Upper lobe of right lung (tissue), 1 donor: ENCODE measurements at regions not wholly inside any gene's neighbourhood (a gene's known extent, or its start where the extent isn't known, plus 50 kb on each side); places are given as distances from the start of the nearest gene placed in this dataset.

Experiments
- ATAC-seq: fragments of 200-7000 bp; cut with Tn5 transposase; one replicate; pipeline ENCODE4 v1.9.1; 2020; ENCODE audit warnings: mild to moderate bottlenecking, moderate library complexity
- DNase-seq: peaks from one replicate; pipeline ENCODE4 v3.0.0-alpha.2; 2020
- H3K27ac ChIP-seq: fragments of 200-600 bp; one replicate; pipeline ENCODE4 v1.8.0; 2022
- H3K27me3 ChIP-seq: fragments of 200-600 bp; one replicate; pipeline ENCODE4 v1.8.0; 2022; ENCODE audit warnings: mild to moderate bottlenecking
- H3K36me3 ChIP-seq: fragments of 200-600 bp; one replicate; pipeline ENCODE4 v1.8.0; 2022
- H3K4me1 ChIP-seq: fragments of 200-600 bp; one replicate; pipeline ENCODE4 v1.8.0; 2022
- H3K4me3 ChIP-seq: fragments of 200-600 bp; one replicate; pipeline ENCODE4 v1.8.0; 2022; ENCODE audit warnings: mild to moderate bottlenecking
- H3K9me3 ChIP-seq: fragments of 200-600 bp; one replicate; pipeline ENCODE4 v1.8.0; 2022
- CTCF ChIP-seq: fragments of 200-600 bp; IDR thresholded peaks from one replicate; pipeline ENCODE4 v1.8.0; 2022; ENCODE audit warnings: antibody characterized with exemption
- intact Hi-C: fragments of 100-400 bp; cut with DNase I; formaldehyde crosslinking; loops from one replicate; pipeline ENCODE4 v1.11.0; 2022
- donor health status: DM: no; HTN: yes; CAD: no; lungs with severe emphysema.

- TF ChIP-seq CTCF = no peak
- Histone ChIP-seq H3K9me3 (no peaks in the 10 kb centered on the region), H3K36me3 (no peaks in the 10 kb centered on the region), H3K4me3 (no peak overlapping the region), H3K27ac (no peak overlapping the region), H3K4me1 (no peaks in the 10 kb centered on the region), H3K27me3 (no peaks in the 10 kb centered on the region)
- DNase-seq (no peak), ATAC-seq (no peak)
- intact Hi-C loops = no loop called here
Measured at GRCh38 chr1:55951291-55951690, 628.1 kb downstream of the PLPP3 start.

GRCh38 chr1:55947446-55947845 is 631.9 kb downstream of the PLPP3 start:
- no peak overlapping the region for H3K4me3 ChIP-seq
- H3K9me3 ChIP-seq = no peaks in the 10 kb centered on the region
- H3K27ac ChIP-seq = no peak overlapping the region
- DNase-seq = no peak
- intact Hi-C loops = no loop called here
- no peak for ATAC-seq
- H3K27me3 ChIP-seq = no peaks in the 10 kb centered on the region
- TF ChIP-seq CTCF = no peak
- H3K36me3 ChIP-seq = no peaks in the 10 kb centered on the region
- H3K4me1 ChIP-seq = no peaks in the 10 kb centered on the region

GRCh38 chr1:55943721-55944435 is 635.5 kb downstream of the PLPP3 start:
- no peak overlapping the region for H3K4me3 ChIP-seq
- H3K9me3 ChIP-seq = no peaks in the 10 kb centered on the region
- H3K36me3 ChIP-seq = no peaks in the 10 kb centered on the region
- intact Hi-C loops = no loop called here
- ATAC-seq (no peak), DNase-seq (no peak)
- H3K4me1 ChIP-seq = no peaks in the 10 kb centered on the region
- no peak overlapping the region for H3K27ac ChIP-seq
- TF ChIP-seq CTCF = no peak
- no peaks in the 10 kb centered on the region for H3K27me3 ChIP-seq

GRCh38 chr1:55943012-55943411 is 636.4 kb downstream of the PLPP3 start:
- ATAC-seq = no peak
- H3K9me3 ChIP-seq = no peaks in the 10 kb centered on the region
- no peak for TF ChIP-seq CTCF
- H3K27me3 ChIP-seq = no peaks in the 10 kb centered on the region
- intact Hi-C loops = no loop called here
- no peaks in the 10 kb centered on the region for H3K4me1 ChIP-seq
- no peak for DNase-seq
- H3K4me3 ChIP-seq = no peak overlapping the region
- no peaks in the 10 kb centered on the region for H3K36me3 ChIP-seq
- H3K27ac ChIP-seq = no peak overlapping the region

- no peak for DNase-seq
- Histone ChIP-seq H3K4me1 (no peaks in the 10 kb centered on the region), H3K27me3 (no peaks in the 10 kb centered on the region), H3K4me3 (no peak overlapping the region), H3K9me3 (no peaks in the 10 kb centered on the region), H3K27ac (no peak overlapping the region), H3K36me3 (no peaks in the 10 kb centered on the region)
- intact Hi-C loops = no loop called here
- no peak for ATAC-seq
- TF ChIP-seq CTCF = no peak
Measured at GRCh38 chr1:55939866-55940265, 639.5 kb downstream of the PLPP3 start.

GRCh38 chr1:55938861-55939260 is 640.5 kb downstream of the PLPP3 start:
- Histone ChIP-seq H3K9me3 (no peaks in the 10 kb centered on the region), H3K36me3 (no peaks in the 10 kb centered on the region), H3K4me3 (no peak overlapping the region), H3K27me3 (no peaks in the 10 kb centered on the region), H3K4me1 (no peaks in the 10 kb centered on the region), H3K27ac (no peak overlapping the region)
- DNase-seq (no peak), ATAC-seq (peak; percentile 39)
- TF ChIP-seq CTCF = no peak
- intact Hi-C loops = no loop called here
